ENCODE measurements at regions not wholly inside any gene's neighbourhood (a gene's known extent, or its start where the extent isn't known, plus 50 kb on each side); places are given as distances from the start of the nearest gene placed in this dataset.
"Not testable (repeated sequence)": the region's sequence is repeated elsewhere in the genome, so short reads cannot be mapped to it uniquely, and the experiment has no call there.

GRCh38 chr2:160794926-160795325 is 301.3 kb upstream of the RBMS1 start:
- no peak for DNase-seq (ENCODE audit: low spot score)

GRCh38 chr2:160803881-160804280 is 310.3 kb upstream of the RBMS1 start:
- DNase-seq (ENCODE audit: low spot score): no peak

GRCh38 chr2:160810406-160810805 is 316.8 kb upstream of the RBMS1 start:
- DNase-seq (ENCODE audit: low spot score): no peak

- no peak for DNase-seq (ENCODE audit: low spot score)
These were observed 319.4 kb upstream of the RBMS1 start for GRCh38 chr2:160812830-160813505.

- no peak for DNase-seq (ENCODE audit: low spot score)
These were observed 319.9 kb upstream of the RBMS1 start for GRCh38 chr2:160813506-160813858.

- DNase-seq (ENCODE audit: low spot score): no peak
These were observed 323.4 kb upstream of the RBMS1 start for GRCh38 chr2:160816916-160817499.

GRCh38 chr2:160820691-160821090 is 327.1 kb upstream of the RBMS1 start:
- no peak for DNase-seq (ENCODE audit: low spot score)

- DNase-seq (ENCODE audit: low spot score): no peak
These were observed 328.4 kb upstream of the RBMS1 start for GRCh38 chr2:160822006-160822405.

- no peak for DNase-seq (ENCODE audit: low spot score)
These were observed 331.8 kb upstream of the RBMS1 start for GRCh38 chr2:160825433-160825832.

- no peak for DNase-seq (ENCODE audit: low spot score)
These were observed 332.9 kb upstream of the RBMS1 start for GRCh38 chr2:160826496-160826895.

- DNase-seq (ENCODE audit: low spot score): no peak
These were observed 332.2 kb upstream of the TANK start for GRCh38 chr2:160828076-160828475.

- DNase-seq (ENCODE audit: low spot score): not testable (repeated sequence)
These were observed 327.8 kb upstream of the TANK start for GRCh38 chr2:160832381-160832780.

- no peak for DNase-seq (ENCODE audit: low spot score)
These were observed 325.1 kb upstream of the TANK start for GRCh38 chr2:160835166-160835565.

GRCh38 chr2:160836755-160837154 is 323.5 kb upstream of the TANK start:
- DNase-seq (ENCODE audit: low spot score): peak; percentile 83

- no peak for DNase-seq (ENCODE audit: low spot score)
These were observed 322.8 kb upstream of the TANK start for GRCh38 chr2:160837416-160837815.

- DNase-seq (ENCODE audit: low spot score): no peak
These were observed 322.1 kb upstream of the TANK start for GRCh38 chr2:160838147-160838546.

GRCh38 chr2:160838691-160839090 is 321.5 kb upstream of the TANK start:
- no peak for DNase-seq (ENCODE audit: low spot score)

- DNase-seq (ENCODE audit: low spot score): no peak
These were observed 317.9 kb upstream of the TANK start for GRCh38 chr2:160842286-160842685.

- DNase-seq (ENCODE audit: low spot score): no peak
These were observed 301.1 kb upstream of the TANK start for GRCh38 chr2:160859096-160859495.

- no peak for DNase-seq (ENCODE audit: low spot score)
These were observed 298.0 kb upstream of the TANK start for GRCh38 chr2:160862226-160862625.

- DNase-seq (ENCODE audit: low spot score): no peak
These were observed 291.3 kb upstream of the TANK start for GRCh38 chr2:160868891-160869290.

- peak; percentile 35 for DNase-seq (ENCODE audit: low spot score)
These were observed 290.8 kb upstream of the TANK start for GRCh38 chr2:160869411-160869810.

- DNase-seq (ENCODE audit: low spot score): no peak
These were observed 289.3 kb upstream of the TANK start for GRCh38 chr2:160870729-160871465.

All from A172 (cell line).